Activated naive CD4-positive, alpha-beta T cell treated with anti-CD3 and anti-CD28 coated beads, Interleukin-2, amount 50 U/mL, for 72 hours (primary cell): ENCODE measurements at regions not wholly inside any gene's neighbourhood (a gene's known extent, or its start where the extent isn't known, plus 50 kb on each side); places are given as distances from the start of the nearest gene placed in this dataset.

Source experiments
- ATAC-seq, 2 donors: fragments of 150-1000 bp; cut with Tn5 transposase; 2 replicates each; pipeline ENCODE4 v1.10.0; 2021; ENCODE audit warnings: mild to moderate bottlenecking in 2 of 2, moderate library complexity in 2 of 2
- DNase-seq, 2 donors: peaks; one replicate each; pipeline ENCODE4 v3.0.0; 2021 to 2022; ENCODE audit warnings: low spot score in 2 of 2
- H3K27ac Mint-ChIP-seq, 2 donors: one replicate each; pipeline ENCODE4 v1.8.0; 2022; ENCODE audit warnings: mild to moderate bottlenecking in 2 of 2, mixed read lengths in 2 of 2
- H3K36me3 Mint-ChIP-seq, 2 donors: one replicate each; pipeline ENCODE4 v1.8.0; 2022; ENCODE audit warnings: mixed read lengths in 2 of 2
- H3K9me3 Mint-ChIP-seq, 2 donors: one replicate each; pipeline ENCODE4 v1.8.0; 2022; ENCODE audit warnings: mixed read lengths in 2 of 2

DNA sequence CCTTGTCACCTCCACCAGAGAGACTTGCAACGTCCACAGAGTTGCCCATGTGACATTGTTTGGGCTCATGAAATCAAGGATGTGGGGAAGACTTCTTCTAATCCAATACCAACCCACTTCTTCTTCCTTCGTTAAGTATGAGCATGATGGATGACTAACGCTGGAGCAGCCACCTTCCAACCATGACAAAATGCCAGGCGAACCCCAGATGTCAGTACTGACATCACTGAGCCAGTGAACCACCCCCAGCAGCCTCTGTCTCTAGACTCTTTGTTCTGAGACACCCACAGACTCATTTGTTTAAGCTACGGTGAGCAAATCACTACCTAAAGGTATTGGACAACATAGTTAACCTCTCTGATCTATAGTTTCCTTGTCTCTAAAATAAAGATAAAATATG, 123.7 kb downstream of the GRIN2B start:
- no peaks in the 10 kb centered on the region for H3K9me3 Mint-ChIP-seq
- H3K27ac Mint-ChIP-seq, result no peak overlapping the region
- DNase-seq (no peak), ATAC-seq (no peak)
- H3K36me3 Mint-ChIP-seq, result no peaks in the 10 kb centered on the region

- Mint-ChIP-seq H3K36me3 (no peaks in the 10 kb centered on the region), H3K9me3 (no peaks in the 10 kb centered on the region), H3K27ac (no peak overlapping the region)
- ATAC-seq (no peak), DNase-seq (no peak)
Observed at GRCh38 chr12:13853471-13853870, 127.9 kb downstream of the GRIN2B start.

DNA sequence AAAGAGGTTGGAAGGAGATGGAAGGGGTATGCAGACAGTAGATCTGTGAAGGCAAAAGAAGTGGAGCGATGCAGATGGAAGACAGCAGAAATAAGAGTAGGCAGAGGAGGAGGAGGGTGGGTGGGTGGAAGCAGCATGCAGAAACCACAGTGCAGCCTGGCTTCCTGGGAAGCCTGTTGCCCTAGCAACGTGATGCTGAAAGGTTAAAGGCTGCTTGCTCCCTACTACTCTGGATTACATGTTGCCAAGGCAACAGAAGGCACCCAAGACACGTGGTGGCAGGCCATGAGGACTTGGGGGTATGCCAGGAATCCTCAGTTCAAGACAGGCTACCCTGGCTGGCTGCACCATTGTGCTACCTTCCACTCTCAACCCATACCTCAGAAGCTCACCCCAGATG, 129.6 kb downstream of the GRIN2B start:
- DNase-seq (no peak), ATAC-seq (no peak)
- H3K36me3 Mint-ChIP-seq, result no peaks in the 10 kb centered on the region
- no peak overlapping the region for H3K27ac Mint-ChIP-seq
- no peaks in the 10 kb centered on the region for H3K9me3 Mint-ChIP-seq

- no peak for DNase-seq
- Mint-ChIP-seq H3K27ac (no peak overlapping the region), H3K36me3 (no peaks in the 10 kb centered on the region), H3K9me3 (no peaks in the 10 kb centered on the region)
- no peak for ATAC-seq
Observed at GRCh38 chr12:13849456-13849855, 131.9 kb downstream of the GRIN2B start.

GRCh38 chr12:13843841-13844240, 137.6 kb downstream of the GRIN2B start:
- no peaks in the 10 kb centered on the region for H3K36me3 Mint-ChIP-seq
- DNase-seq (no peak), ATAC-seq (no peak)
- no peaks in the 10 kb centered on the region for H3K9me3 Mint-ChIP-seq
- no peak overlapping the region for H3K27ac Mint-ChIP-seq

DNA sequence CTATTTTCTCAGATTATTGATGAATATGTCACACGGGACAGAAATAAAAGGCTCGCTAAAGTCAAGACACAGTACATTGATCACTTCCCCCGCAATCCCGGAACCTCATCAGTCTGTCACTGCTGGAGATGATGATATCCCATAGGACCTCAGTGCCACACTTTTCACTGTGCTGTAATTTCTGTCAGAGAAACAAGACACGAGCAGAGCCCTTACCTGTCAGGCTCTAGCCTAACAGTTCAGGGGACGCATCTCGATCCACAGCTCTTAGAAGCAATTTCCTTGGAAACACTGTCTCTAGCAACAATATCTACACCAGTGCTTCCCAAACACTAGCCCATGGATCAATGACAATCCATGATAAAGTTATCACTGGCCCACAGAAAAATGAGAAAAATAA, 140.0 kb downstream of the GRIN2B start:
- DNase-seq (no peak), ATAC-seq (no peak)
- Mint-ChIP-seq H3K27ac (no peak overlapping the region), H3K36me3 (no peaks in the 10 kb centered on the region), H3K9me3 (no peaks in the 10 kb centered on the region)

GRCh38 chr12:13839365-13840336, 141.8 kb downstream of the GRIN2B start:
- Mint-ChIP-seq H3K9me3 (no peaks in the 10 kb centered on the region), H3K27ac (no peak overlapping the region), H3K36me3 (no peaks in the 10 kb centered on the region)
- ATAC-seq (no peak), DNase-seq (no peak)

GRCh38 chr12:13836099-13836498, 145.3 kb downstream of the GRIN2B start:
- Mint-ChIP-seq H3K9me3 (no peaks in the 10 kb centered on the region), H3K27ac (no peak overlapping the region), H3K36me3 (no peaks in the 10 kb centered on the region)
- ATAC-seq, result no peak
- DNase-seq, result no peak

DNA sequence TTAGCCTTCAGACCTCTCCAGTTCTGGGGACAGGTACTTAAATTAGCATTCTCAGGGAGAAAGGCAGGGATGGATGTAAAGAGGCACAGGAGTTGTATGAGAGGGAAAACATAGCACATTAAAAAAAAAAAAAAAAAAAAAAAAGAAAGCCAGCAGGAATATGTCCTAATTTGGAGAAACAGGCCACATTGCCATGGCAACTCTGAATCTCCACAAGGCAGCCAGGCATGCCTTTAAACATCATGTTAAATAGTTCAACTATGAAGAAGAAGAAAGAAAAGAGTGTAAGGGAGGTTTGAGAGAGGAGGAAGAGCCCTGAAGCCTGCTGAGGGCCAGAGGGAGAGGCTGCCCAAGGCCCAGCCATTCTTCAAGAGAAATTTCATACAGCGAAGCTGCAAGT, 145.8 kb downstream of the GRIN2B start:
- ATAC-seq, result no peak
- no peak overlapping the region for H3K27ac Mint-ChIP-seq
- H3K36me3 Mint-ChIP-seq, result no peaks in the 10 kb centered on the region
- DNase-seq, result no peak
- no peaks in the 10 kb centered on the region for H3K9me3 Mint-ChIP-seq

DNA sequence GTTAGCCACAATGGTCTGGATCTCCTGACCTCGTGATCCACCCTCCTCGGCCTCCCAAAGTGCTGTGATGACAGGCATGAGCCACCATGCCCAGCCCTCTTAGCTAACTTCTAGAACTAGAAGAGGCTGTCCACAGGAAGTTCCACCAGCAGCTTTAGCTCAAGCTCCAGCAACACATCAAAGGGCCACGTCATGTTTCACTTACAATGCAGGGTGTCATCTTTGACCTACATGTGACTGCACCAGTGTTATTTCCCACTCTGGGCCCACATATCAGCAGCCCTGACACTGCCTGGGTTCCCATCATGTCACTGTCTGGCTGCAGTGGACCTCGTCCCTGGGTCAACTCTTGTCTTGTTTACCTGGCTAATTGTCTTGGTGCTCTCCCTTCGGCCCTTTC, 147.2 kb downstream of the GRIN2B start:
- no peaks in the 10 kb centered on the region for H3K36me3 Mint-ChIP-seq
- H3K27ac Mint-ChIP-seq, result no peak overlapping the region
- no peak for DNase-seq
- no peaks in the 10 kb centered on the region for H3K9me3 Mint-ChIP-seq
- ATAC-seq, result no peak

GRCh38 chr12:13817131-13817530, 164.3 kb downstream of the GRIN2B start:
- DNase-seq, result no peak
- ATAC-seq, result no peak
- Mint-ChIP-seq H3K9me3 (no peaks in the 10 kb centered on the region), H3K27ac (no peak overlapping the region), H3K36me3 (no peaks in the 10 kb centered on the region)

DNA sequence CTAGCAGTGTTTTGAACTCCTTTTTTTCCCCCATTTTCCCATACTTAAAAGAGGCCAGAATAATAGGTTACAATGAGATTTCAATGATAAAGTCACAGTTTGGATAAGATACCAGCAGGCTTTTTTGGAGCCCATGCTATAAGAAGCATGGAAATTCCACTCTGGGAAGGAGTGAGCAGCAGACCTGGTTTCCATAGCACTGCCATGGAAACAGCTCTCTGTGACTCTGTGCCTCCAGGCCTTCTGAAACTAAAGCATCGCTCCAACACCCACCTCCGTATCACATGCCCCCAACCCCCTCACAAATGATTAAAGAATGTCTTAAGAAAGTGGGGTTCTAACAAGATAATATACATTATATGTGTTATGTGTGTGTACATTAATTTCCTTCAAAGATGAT, 165.0 kb downstream of the GRIN2B start:
- H3K9me3 Mint-ChIP-seq, result no peaks in the 10 kb centered on the region
- no peaks in the 10 kb centered on the region for H3K36me3 Mint-ChIP-seq
- no peak overlapping the region for H3K27ac Mint-ChIP-seq
- DNase-seq (no peak), ATAC-seq (no peak)

DNA sequence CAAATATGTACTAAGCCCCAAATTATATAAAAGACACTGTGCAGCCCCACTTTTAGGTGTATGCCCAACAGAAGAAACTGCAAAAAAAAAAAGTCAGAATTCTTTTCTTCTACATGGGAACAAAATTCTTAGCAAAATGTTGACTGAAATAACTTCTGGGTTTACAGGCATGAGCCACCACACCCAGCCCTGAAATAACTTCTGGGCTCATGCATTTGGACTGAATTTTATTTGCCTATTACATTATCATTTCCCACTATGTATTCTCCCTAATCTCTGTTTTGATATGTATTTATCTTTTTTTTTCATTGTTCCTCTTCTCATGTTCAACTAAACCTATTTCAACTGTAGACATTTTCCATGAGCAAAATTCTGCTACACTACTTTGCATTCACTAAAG, 169.2 kb downstream of the GRIN2B start:
- DNase-seq (no peak), ATAC-seq (no peak)
- no peak overlapping the region for H3K27ac Mint-ChIP-seq
- H3K9me3 Mint-ChIP-seq, result no peaks in the 10 kb centered on the region
- H3K36me3 Mint-ChIP-seq, result no peaks in the 10 kb centered on the region

DNA sequence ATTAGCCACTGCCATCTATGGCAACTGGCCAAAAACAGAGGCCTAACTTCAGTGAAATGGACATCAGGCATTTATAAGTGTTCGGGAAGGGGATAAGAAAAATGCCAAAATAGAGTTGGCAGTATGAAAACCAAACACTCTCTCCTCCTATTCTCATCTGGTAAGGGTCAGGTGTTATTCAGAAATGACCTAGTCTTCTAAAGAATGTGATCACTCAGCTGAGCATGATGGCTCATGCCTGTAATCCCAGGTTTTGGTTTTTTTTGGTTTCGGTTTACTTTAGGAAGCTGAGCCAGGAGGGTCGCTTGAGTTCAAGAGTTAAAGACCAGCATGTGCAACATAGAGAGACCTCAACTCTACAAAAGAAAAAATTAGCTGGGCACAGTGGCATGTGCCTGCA, 170.3 kb downstream of the GRIN2B start:
- no peak overlapping the region for H3K27ac Mint-ChIP-seq
- H3K36me3 Mint-ChIP-seq, result no peaks in the 10 kb centered on the region
- no peak for ATAC-seq
- no peak for DNase-seq
- H3K9me3 Mint-ChIP-seq, result peaks cover 0 to under 1% of the 10 kb centered on the region in 2 donors

DNA sequence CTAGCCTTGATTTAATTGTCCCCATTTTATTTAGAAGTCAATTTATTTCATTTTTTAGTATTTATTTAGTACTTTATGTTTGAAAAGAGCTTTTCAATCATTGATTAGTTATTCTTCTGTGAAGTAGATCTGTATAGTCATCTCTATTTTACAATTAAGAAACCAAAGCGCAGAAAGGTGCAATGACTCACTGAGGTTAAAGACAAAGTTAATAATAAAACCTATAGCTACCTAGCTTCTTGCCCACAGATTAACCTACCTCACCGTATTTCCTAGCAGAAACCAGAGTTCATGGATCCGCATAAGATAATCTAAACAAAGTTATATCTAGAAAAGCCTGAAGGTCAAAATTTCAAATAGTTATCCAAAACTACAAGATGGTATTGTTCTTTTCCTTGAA, 176.4 kb downstream of the GRIN2B start:
- no peak for DNase-seq
- Mint-ChIP-seq H3K36me3 (no peaks in the 10 kb centered on the region), H3K9me3 (peaks cover 0 to 4% of the 10 kb centered on the region in 2 donors), H3K27ac (no peak overlapping the region)
- ATAC-seq, result no peak

GRCh38 chr12:13801543-13801942, 179.9 kb downstream of the GRIN2B start:
- Mint-ChIP-seq H3K9me3 (peaks cover 0 to 4% of the 10 kb centered on the region in 2 donors), H3K27ac (no peak overlapping the region), H3K36me3 (no peaks in the 10 kb centered on the region)
- DNase-seq (no peak), ATAC-seq (no peak)

DNA sequence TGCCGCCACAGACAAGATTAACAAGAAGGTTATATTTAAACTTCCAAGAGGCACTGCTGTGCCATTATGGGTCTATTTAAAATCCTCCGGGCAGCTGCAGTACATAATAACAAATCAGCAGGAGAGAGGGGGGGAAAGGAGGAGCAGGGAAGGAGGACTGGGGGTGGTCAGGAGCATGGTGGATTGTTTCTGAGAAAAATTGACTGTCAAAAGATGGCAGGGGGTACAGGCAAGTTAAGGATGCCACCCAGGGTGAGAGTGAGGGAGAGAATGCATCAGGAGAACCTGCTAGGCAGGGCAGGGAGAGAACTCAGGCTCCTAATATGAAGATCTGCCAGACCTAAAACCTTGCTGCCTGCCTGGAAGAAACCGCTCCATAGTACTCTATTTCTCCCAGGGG, 181.8 kb downstream of the GRIN2B start:
- DNase-seq, result no peak
- H3K36me3 Mint-ChIP-seq, result no peaks in the 10 kb centered on the region
- peaks cover 7% of the 10 kb centered on the region in 2 donors for H3K9me3 Mint-ChIP-seq
- no peak overlapping the region for H3K27ac Mint-ChIP-seq
- ATAC-seq, result no peak

- Mint-ChIP-seq H3K27ac (no peak overlapping the region), H3K9me3 (peaks cover 7% of the 10 kb centered on the region in 2 donors), H3K36me3 (no peaks in the 10 kb centered on the region)
- DNase-seq (no peak), ATAC-seq (no peak)
Observed at GRCh38 chr12:13798162-13798561, 183.2 kb downstream of the GRIN2B start.
